ENCODE measurements at regions not wholly inside any gene's neighbourhood (a gene's known extent, or its start where the extent isn't known, plus 50 kb on each side); places are given as distances from the start of the nearest gene placed in this dataset.

GRCh38 chr14:100425429-100425827 lies 102.3 kb downstream of the SLC25A47 start:
- TF ChIP-seq CTCF (IDR thresholded peaks at IDR 0.05) (no peak), POLR2AphosphoS5 (IDR thresholded peaks at IDR 0.05) (no peak)
